HL-60/S4 treated with phorbol 12-myristate 13-acetate at 8.2 ng/mL for 4 days and 3 days (cell line): ENCODE measurements at regions not wholly inside any gene's neighbourhood (a gene's known extent, or its start where the extent isn't known, plus 50 kb on each side); places are given as distances from the start of the nearest gene placed in this dataset.

Source experiments
- in situ Hi-C: fragments of 300-500 bp; cut with MboI; formaldehyde crosslinking; loops from 2 replicates; pipeline ENCODE4 v1.15.0; 2022; ENCODE audit warnings: low sequenced_read_pairs

- in situ Hi-C loops = no loop called here
These were observed 111.0 kb downstream of the TRIB2 start for GRCh38 chr2:12827721-12828120.

- in situ Hi-C loops = no loop called here
These were observed 112.2 kb downstream of the TRIB2 start for GRCh38 chr2:12828980-12829379.

GRCh38 chr2:12831016-12831415, 114.3 kb downstream of the TRIB2 start:
- in situ Hi-C loops = no loop called here

GRCh38 chr2:12834239-12834638, 117.5 kb downstream of the TRIB2 start:
- in situ Hi-C loops = no loop called here

GRCh38 chr2:12835733-12836132, 119.0 kb downstream of the TRIB2 start:
- in situ Hi-C loops = no loop called here

GRCh38 chr2:12839339-12839738, 122.6 kb downstream of the TRIB2 start:
- in situ Hi-C loops = no loop called here

GRCh38 chr2:12841021-12841420, 124.3 kb downstream of the TRIB2 start:
- in situ Hi-C loops = no loop called here

- in situ Hi-C loops = no loop called here
These were observed 126.2 kb downstream of the TRIB2 start for GRCh38 chr2:12842917-12843316.

- in situ Hi-C loops = no loop called here
These were observed 127.8 kb downstream of the TRIB2 start for GRCh38 chr2:12844511-12844910.

- in situ Hi-C loops = no loop called here
These were observed 131.2 kb downstream of the TRIB2 start for GRCh38 chr2:12847694-12848575.

GRCh38 chr2:12852135-12852534, 135.4 kb downstream of the TRIB2 start:
- in situ Hi-C loops = no loop called here

GRCh38 chr2:12854001-12854530, 137.3 kb downstream of the TRIB2 start:
- in situ Hi-C loops = no loop called here

- in situ Hi-C loops = no loop called here
These were observed 138.8 kb downstream of the TRIB2 start for GRCh38 chr2:12855508-12855907.

GRCh38 chr2:12856934-12857601, 140.3 kb downstream of the TRIB2 start:
- in situ Hi-C loops = no loop called here

- in situ Hi-C loops = no loop called here
These were observed 141.2 kb downstream of the TRIB2 start for GRCh38 chr2:12857891-12858290.

- in situ Hi-C loops = no loop called here
These were observed 142.1 kb downstream of the TRIB2 start for GRCh38 chr2:12858786-12859185.

- in situ Hi-C loops = no loop called here
These were observed 144.7 kb downstream of the TRIB2 start for GRCh38 chr2:12861344-12861930.

- in situ Hi-C loops = no loop called here
These were observed 145.8 kb downstream of the TRIB2 start for GRCh38 chr2:12862541-12862940.

- in situ Hi-C loops = no loop called here
These were observed 147.2 kb downstream of the TRIB2 start for GRCh38 chr2:12863937-12864336.

GRCh38 chr2:12867631-12868287, 151.0 kb downstream of the TRIB2 start:
- in situ Hi-C loops = no loop called here

GRCh38 chr2:12870692-12871091, 154.0 kb downstream of the TRIB2 start:
- in situ Hi-C loops = no loop called here
